ENCODE measurements at regions not wholly inside any gene's neighbourhood (a gene's known extent, or its start where the extent isn't known, plus 50 kb on each side); places are given as distances from the start of the nearest gene placed in this dataset.
"Not testable (repeated sequence)": the region's sequence is repeated elsewhere in the genome, so short reads cannot be mapped to it uniquely, and the experiment has no call there.

- FAIRE-seq; DNase-seq (ENCODE audit: insufficient read length, low spot score): not testable (repeated sequence)
These were observed 1556.0 kb downstream of the FOXD4L5 start for GRCh38 chr9:63729021-63729420.

DNA sequence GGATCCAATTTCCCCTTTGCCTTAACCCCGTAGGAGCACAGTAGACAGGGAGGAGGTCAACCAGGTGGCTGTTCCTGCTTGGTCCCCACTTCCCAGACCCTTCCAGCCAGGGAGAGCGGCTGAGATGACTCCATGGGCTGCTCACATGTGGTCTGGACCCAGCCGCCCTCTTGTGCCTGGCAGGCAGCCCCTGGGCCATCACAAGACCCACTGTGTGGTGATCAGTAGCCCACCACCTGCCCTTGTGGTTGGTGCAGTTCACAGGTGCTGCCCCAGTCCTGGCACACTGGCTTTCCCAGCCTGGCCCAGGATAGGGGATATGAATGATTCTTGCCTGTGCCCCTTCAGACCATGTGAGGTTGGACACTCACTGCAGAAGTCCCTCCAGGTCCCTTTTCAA is 1556.7 kb downstream of the FOXD4L5 start:
- no peak for FAIRE-seq

DNA sequence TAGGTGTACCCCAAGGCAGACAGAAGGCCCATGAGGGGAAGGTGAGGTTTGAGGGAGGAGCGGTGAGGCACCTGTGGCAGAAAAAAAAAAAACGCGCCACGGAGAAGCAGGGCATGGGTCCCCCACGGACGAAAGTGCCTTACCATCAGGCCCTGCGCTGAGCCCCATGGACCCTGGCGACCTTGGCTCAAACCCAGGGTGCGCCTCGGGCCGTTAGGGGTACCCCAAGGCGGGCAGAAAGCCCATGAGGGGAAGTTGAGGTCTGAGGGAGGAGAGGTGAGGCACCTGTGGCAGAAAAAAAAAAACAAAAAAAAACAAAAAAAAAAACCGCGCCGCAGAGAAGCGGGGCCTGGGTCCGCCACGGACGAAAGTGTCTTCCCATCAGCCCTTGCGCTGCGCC is 1576.7 kb downstream of the FOXD4L5 start:
- FAIRE-seq; DNase-seq (ENCODE audit: insufficient read length, low spot score): not testable (repeated sequence)

More for the DNA sequence above, 1556.7 kb downstream of the FOXD4L5 start:
- TF ChIP-seq SPI1 (IDR thresholded peaks at IDR 0.05; ENCODE audit: low read depth, low read length) (no peak), TAF1 (IDR thresholded peaks at IDR 0.05; ENCODE audit: low read depth, low read length) (no peak), PAX5 (IDR thresholded peaks at IDR 0.05; ENCODE audit: insufficient read depth, low read length, severe bottlenecking) (no peak), POU2F2 (IDR thresholded peaks at IDR 0.05; ENCODE audit: low read depth, low read length) (no peak), POLR2A (IDR thresholded peaks at IDR 0.05; ENCODE audit: low read depth, low read length) (no peak), POLR2AphosphoS5 (IDR thresholded peaks at IDR 0.05; ENCODE audit: low read depth, low read length) (no peak)
- no peak for DNase-seq (ENCODE audit: insufficient read length, low spot score)

DNA sequence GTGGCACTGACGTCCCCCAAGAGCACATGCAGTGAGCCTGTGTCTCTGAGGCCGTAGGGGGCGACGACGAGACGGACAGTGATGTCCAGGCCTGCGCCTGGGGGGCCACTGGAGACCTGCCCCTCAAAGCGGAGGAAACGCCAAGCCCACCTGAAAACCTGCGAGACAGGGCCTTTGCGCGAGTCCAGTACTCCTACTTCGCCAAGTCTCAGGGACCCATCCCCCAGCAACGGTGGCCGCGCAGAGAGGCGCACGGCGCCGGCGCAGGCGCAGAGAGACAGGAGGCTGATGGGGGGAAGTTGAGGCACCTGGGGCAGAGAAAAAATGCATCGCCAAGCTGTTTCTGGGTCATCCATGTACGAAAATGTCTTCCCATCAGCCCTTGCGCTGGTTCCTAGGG is 1580.6 kb downstream of the FOXD4L5 start:
- not testable (repeated sequence) for FAIRE-seq; DNase-seq (ENCODE audit: insufficient read length, low spot score)

GRCh38 chr9:63703670-63704069 is 1581.3 kb downstream of the FOXD4L5 start:
- FAIRE-seq; DNase-seq (ENCODE audit: insufficient read length, low spot score): not testable (repeated sequence)

GRCh38 chr9:63703138-63703665 is 1581.8 kb downstream of the FOXD4L5 start:
- not testable (repeated sequence) for FAIRE-seq; DNase-seq (ENCODE audit: insufficient read length, low spot score)

Measured in GM12891 (cell line).